ENCODE measurements at regions not wholly inside any gene's neighbourhood (a gene's known extent, or its start where the extent isn't known, plus 50 kb on each side); places are given as distances from the start of the nearest gene placed in this dataset.
"Not testable (repeated sequence)": the region's sequence is repeated elsewhere in the genome, so short reads cannot be mapped to it uniquely, and the experiment has no call there.

GRCh38 chr2:209162129-209162528 lies 261.7 kb upstream of the MAP2 start:
- no peak for DNase-seq (ENCODE audit: extremely low spot score)
- ChIA-PET POLR2A (no interaction called here), CTCF (no interaction called here)
- TF ChIP-seq SUZ12 (IDR thresholded peaks at IDR 0.05) (no peak), L3MBTL2 (conservative IDR thresholded peaks at IDR 0.05) (no peak), CTBP1 (IDR thresholded peaks at IDR 0.05; ENCODE audit: borderline replicate concordance) (no peak), ARNT (IDR thresholded peaks at IDR 0.05) (no peak), FOXA1 (IDR thresholded peaks at IDR 0.05) (no peak), ZNF384 (IDR thresholded peaks at IDR 0.05) (no peak), BHLHE40 (IDR thresholded peaks at IDR 0.05; ENCODE audit: borderline replicate concordance) (no peak), NFRKB (IDR thresholded peaks at IDR 0.05) (no peak)

GRCh38 chr2:209181984-209182383 lies 241.9 kb upstream of the MAP2 start:
- TF ChIP-seq PKNOX1 (IDR thresholded peaks at IDR 0.05) (no peak), ELF4 (IDR thresholded peaks at IDR 0.05) (no peak), FOXA1 (IDR thresholded peaks at IDR 0.05) (no peak), FOXM1 (IDR thresholded peaks at IDR 0.05; ENCODE audit: borderline replicate concordance) (no peak)
- POLR2A ChIA-PET = no interaction called here
- CTCF ChIA-PET = no interaction called here
- no peak for DNase-seq (ENCODE audit: extremely low spot score)

GRCh38 chr2:209186886-209187285 lies 237.0 kb upstream of the MAP2 start:
- CTCF ChIA-PET, POLR2A ChIA-PET: not testable (repeated sequence)

GRCh38 chr2:209189893-209190292 lies 234.0 kb upstream of the MAP2 start:
- DNase-seq (ENCODE audit: extremely low spot score) = no peak
- POLR2A ChIA-PET = no interaction called here

More at GRCh38 chr2:209186886-209187285, 237.0 kb upstream of the MAP2 start:
- not testable (repeated sequence) for DNase-seq (ENCODE audit: extremely low spot score)

GRCh38 chr2:209191139-209191538 lies 232.7 kb upstream of the MAP2 start:
- CTCF ChIA-PET = no interaction called here
- POLR2A ChIA-PET = no interaction called here
- DNase-seq (ENCODE audit: extremely low spot score) = no peak
- TF ChIP-seq SUZ12 (IDR thresholded peaks at IDR 0.05) = no peak
- TF ChIP-seq ZNF384 (IDR thresholded peaks at IDR 0.05) = no peak
- no peak for TF ChIP-seq L3MBTL2 (conservative IDR thresholded peaks at IDR 0.05)
- no peak for TF ChIP-seq SP1 (IDR thresholded peaks at IDR 0.05)
- TF ChIP-seq CTBP1 (IDR thresholded peaks at IDR 0.05; ENCODE audit: borderline replicate concordance) = no peak
- TF ChIP-seq BHLHE40 (IDR thresholded peaks at IDR 0.05; ENCODE audit: borderline replicate concordance) = no peak
- TF ChIP-seq PKNOX1 (IDR thresholded peaks at IDR 0.05) = no peak
- TF ChIP-seq FOXA1 (IDR thresholded peaks at IDR 0.05) = no peak
- no peak for TF ChIP-seq HDGF (IDR thresholded peaks at IDR 0.05; ENCODE audit: borderline replicate concordance)
- no peak for TF ChIP-seq LEF1 (IDR thresholded peaks at IDR 0.05; ENCODE audit: borderline replicate concordance)
- no peak for TF ChIP-seq NFRKB (IDR thresholded peaks at IDR 0.05)
- TF ChIP-seq ELF4 (IDR thresholded peaks at IDR 0.05) = no peak
- no peak for TF ChIP-seq FOXK2 (IDR thresholded peaks at IDR 0.05)
- TF ChIP-seq TARDBP (IDR thresholded peaks at IDR 0.05) = no peak
- TF ChIP-seq ARNT (IDR thresholded peaks at IDR 0.05) = no peak

More at GRCh38 chr2:209189893-209190292, 234.0 kb upstream of the MAP2 start:
- CTCF ChIA-PET = no interaction called here
- TF ChIP-seq SP1 (IDR thresholded peaks at IDR 0.05) (no peak), ZNF384 (IDR thresholded peaks at IDR 0.05) (no peak), TARDBP (IDR thresholded peaks at IDR 0.05) (no peak), BHLHE40 (IDR thresholded peaks at IDR 0.05; ENCODE audit: borderline replicate concordance) (no peak), ELF4 (IDR thresholded peaks at IDR 0.05) (no peak), SUZ12 (IDR thresholded peaks at IDR 0.05) (no peak), FOXK2 (IDR thresholded peaks at IDR 0.05) (no peak)

GRCh38 chr2:209194717-209195116 lies 229.1 kb upstream of the MAP2 start:
- ChIA-PET POLR2A (no interaction called here), CTCF (no interaction called here)
- no peak for DNase-seq (ENCODE audit: extremely low spot score)
- TF ChIP-seq HDGF (IDR thresholded peaks at IDR 0.05; ENCODE audit: borderline replicate concordance) = no peak
- TF ChIP-seq FOXM1 (IDR thresholded peaks at IDR 0.05; ENCODE audit: borderline replicate concordance) = no peak
- TF ChIP-seq NFRKB (IDR thresholded peaks at IDR 0.05) = no peak
- TF ChIP-seq SUZ12 (IDR thresholded peaks at IDR 0.05) = no peak
- no peak for TF ChIP-seq ELF4 (IDR thresholded peaks at IDR 0.05)
- TF ChIP-seq FOXK2 (IDR thresholded peaks at IDR 0.05) = no peak
- no peak for TF ChIP-seq PKNOX1 (IDR thresholded peaks at IDR 0.05)
- TF ChIP-seq CTBP1 (IDR thresholded peaks at IDR 0.05; ENCODE audit: borderline replicate concordance) = no peak
- TF ChIP-seq BHLHE40 (IDR thresholded peaks at IDR 0.05; ENCODE audit: borderline replicate concordance) = no peak
- TF ChIP-seq L3MBTL2 (conservative IDR thresholded peaks at IDR 0.05) = no peak
- no peak for TF ChIP-seq FOXA1 (IDR thresholded peaks at IDR 0.05)
- TF ChIP-seq LEF1 (IDR thresholded peaks at IDR 0.05; ENCODE audit: borderline replicate concordance) = no peak
- no peak for TF ChIP-seq ARNT (IDR thresholded peaks at IDR 0.05)

- ChIA-PET CTCF (no interaction called here), POLR2A (no interaction called here)
- peak; percentile 9 for DNase-seq (ENCODE audit: extremely low spot score)
- TF ChIP-seq SUZ12 (IDR thresholded peaks at IDR 0.05) (no peak), SP1 (IDR thresholded peaks at IDR 0.05) (no peak), PKNOX1 (IDR thresholded peaks at IDR 0.05) (no peak), BHLHE40 (IDR thresholded peaks at IDR 0.05; ENCODE audit: borderline replicate concordance) (no peak), FOXM1 (IDR thresholded peaks at IDR 0.05; ENCODE audit: borderline replicate concordance) (no peak), ZNF384 (IDR thresholded peaks at IDR 0.05) (no peak), HDGF (IDR thresholded peaks at IDR 0.05; ENCODE audit: borderline replicate concordance) (no peak)
Measured at GRCh38 chr2:209208211-209208610, 215.6 kb upstream of the MAP2 start.
